H1 (cell line): ENCODE measurements at regions not wholly inside any gene's neighbourhood (a gene's known extent, or its start where the extent isn't known, plus 50 kb on each side); places are given as distances from the start of the nearest gene placed in this dataset.

Experiments
- CTCF ChIA-PET: fragments of 300-600 bp; sonication (Branson Sonifier 250); formaldehyde crosslinking; loops from one replicate; lab custom pipeline; 2021; ENCODE audit not compliant: partially characterized antibody; lab: Charles Lee
- POLR2A ChIA-PET: fragments of 300-600 bp; sonication (Branson Sonifier 250); formaldehyde crosslinking; loops from one replicate; lab custom pipeline; 2021; ENCODE audit warnings: inconsistent platforms; ENCODE audit not compliant: partially characterized antibody; lab: Charles Lee
- DNase-seq, 2 experiments: peaks; one replicate each; pipeline versions ENCODE4 v3.0.0 to v3.0.0-alpha.2; 2010 to 2022; ENCODE audit warnings: low spot score in 2 of 2, low read depth in 1 of 2, mixed read lengths in 1 of 2
- FAIRE-seq: peaks from 2 replicates; lab custom pipeline; 2011; peaks lifted over from hg19 to GRCh38; lab: Jason Lieb, UNC
- H2AFZ ChIP-seq: 2 replicates; pipeline ENCODE4 v1.8.1; 2012; ENCODE audit warnings: low read length, inconsistent platforms
- H2AK5ac ChIP-seq: 2 replicates; pipeline ENCODE4 v1.6.1; 2013; ENCODE audit warnings: low read depth, low read length
- H2BK120ac ChIP-seq: replicated peaks from 2 replicates; pipeline ENCODE3; 2013; ENCODE audit warnings: low read depth, low read length, inconsistent platforms
- H2BK12ac ChIP-seq: 2 replicates; pipeline ENCODE4 v1.6.1; 2013; ENCODE audit warnings: low read depth, low read length
- H2BK15ac ChIP-seq: 2 replicates; pipeline ENCODE4 v1.6.1; 2013; ENCODE audit warnings: low read length
- H2BK20ac ChIP-seq: 2 replicates; pipeline ENCODE4 v1.6.1; 2013; ENCODE audit warnings: low read length
- H2BK5ac ChIP-seq: 2 replicates; pipeline ENCODE4 v1.6.1; 2013; ENCODE audit warnings: low read depth, low read length
- H3K14ac ChIP-seq: 2 replicates; pipeline ENCODE4 v1.6.1; 2013; ENCODE audit warnings: inconsistent platforms; ENCODE audit not compliant: insufficient read length
- H3K18ac ChIP-seq: 2 replicates; pipeline ENCODE4 v1.6.1; 2013; ENCODE audit warnings: low read length; ENCODE audit errors: extremely low read depth
- H3K23ac ChIP-seq: 2 replicates; pipeline ENCODE4 v1.6.1; 2013; ENCODE audit warnings: inconsistent platforms; ENCODE audit not compliant: insufficient read length
- H3K23me2 ChIP-seq: 2 replicates; pipeline ENCODE4 v1.6.1; 2013; ENCODE audit warnings: low read depth, low read length
- H3K27ac ChIP-seq: 2 replicates; pipeline ENCODE4 v1.6.1; 2011; ENCODE audit warnings: low read depth, low read length, inconsistent platforms
- H3K27me3 ChIP-seq, 4 experiments: replicated peaks in 1 of 4; 1 replicate in 1 of 4; 2 replicates in 3 of 4; pipeline versions ENCODE4 v1.6.1 to v1.8.1; 2011 to 2013; ENCODE audit warnings: low read length in 3 of 4, mild to moderate bottlenecking in 3 of 4, inconsistent platforms in 2 of 4, mixed read lengths in 2 of 4, moderate library complexity in 1 of 4; ENCODE audit not compliant: control insufficient read depth in 3 of 4, insufficient read depth in 3 of 4; ENCODE audit errors: extremely low read depth in 1 of 4
- H3K36me3 ChIP-seq, 4 experiments: 2 replicates each; pipeline versions ENCODE4 v1.6.1 to v1.8.1; 2011 to 2013; ENCODE audit warnings: mild to moderate bottlenecking in 4 of 4, low read length in 3 of 4, moderate library complexity in 2 of 4, control low read depth in 1 of 4, inconsistent platforms in 1 of 4; ENCODE audit not compliant: insufficient read depth in 4 of 4, control insufficient read depth in 2 of 4
- H3K4ac ChIP-seq: replicated peaks from 2 replicates; pipeline ENCODE3; 2013; ENCODE audit warnings: low read length, low read depth, mixed read lengths, inconsistent platforms; ENCODE audit not compliant: insufficient read length
- H3K4me1 ChIP-seq, 4 experiments: replicated peaks in 1 of 4; 1 replicate in 1 of 4; 2 replicates in 3 of 4; pipeline versions ENCODE4 v1.6.1 to v1.8.1; 2011 to 2013; ENCODE audit warnings: low read length in 3 of 4, inconsistent platforms in 2 of 4, mixed read lengths in 1 of 4; ENCODE audit not compliant: insufficient read depth in 4 of 4, control insufficient read depth in 3 of 4
- H3K4me2 ChIP-seq, 2 experiments: 2 replicates each; pipeline versions ENCODE4 v1.6.1 to v1.8.1; 2011 to 2013; ENCODE audit warnings: low read depth in 2 of 2, low read length in 2 of 2, control low read depth in 1 of 2, inconsistent platforms in 1 of 2, mild to moderate bottlenecking in 1 of 2; ENCODE audit not compliant: insufficient read depth in 1 of 2
- H3K4me3 ChIP-seq, 4 experiments: fragments of 200-600, 300-600 bp in 1 of 4; sonication (generic), shearing (Covaris generic), sonication (Bioruptor Twin) in 1 of 4; 2 replicates each; pipeline versions ENCODE4 v1.5.1 to v1.8.1; 2011 to 2016; ENCODE audit warnings: low read length in 4 of 4, low read depth in 3 of 4, control low read depth in 2 of 4, inconsistent platforms in 2 of 4, mild to moderate bottlenecking in 2 of 4, mixed read lengths in 1 of 4, moderate library complexity in 1 of 4; ENCODE audit not compliant: insufficient read depth in 2 of 4; ENCODE audit errors: extremely low read depth in 1 of 4
- H3K56ac ChIP-seq: replicated peaks from 2 replicates; pipeline ENCODE3; 2013; ENCODE audit warnings: low read depth, mild to moderate bottlenecking, mixed read lengths, low read length, inconsistent platforms; ENCODE audit not compliant: insufficient read length
- H3K79me1 ChIP-seq: 2 replicates; pipeline ENCODE4 v1.6.1; 2013; ENCODE audit warnings: low read depth, low read length, control low read depth
- H3K79me2 ChIP-seq, 2 experiments: 2 replicates each; pipeline versions ENCODE4 v1.6.1 to v1.8.1; 2012 to 2013; ENCODE audit warnings: low read length in 2 of 2, mild to moderate bottlenecking in 2 of 2, inconsistent platforms in 1 of 2; ENCODE audit not compliant: insufficient read depth in 2 of 2, control insufficient read depth in 1 of 2
- H3K9ac ChIP-seq, 4 experiments: replicated peaks in 1 of 4; 1 replicate in 1 of 4; 2 replicates in 3 of 4; pipeline versions ENCODE4 v1.6.1 to v1.8.1; 2011 to 2013; ENCODE audit warnings: low read depth in 3 of 4, low read length in 3 of 4, control low read depth in 2 of 4, mild to moderate bottlenecking in 2 of 4, moderate library complexity in 2 of 4, inconsistent platforms in 1 of 4; ENCODE audit errors: extremely low read depth in 1 of 4
- H3K9me3 ChIP-seq, 2 experiments: 2 replicates each; pipeline versions ENCODE4 v1.6.1 to v1.8.1; 2012 to 2013; ENCODE audit warnings: mild to moderate bottlenecking in 2 of 2, moderate library complexity in 2 of 2, control low read depth in 1 of 2, inconsistent platforms in 1 of 2, low read depth in 1 of 2, low read length in 1 of 2, mixed read lengths in 1 of 2; ENCODE audit not compliant: insufficient read depth in 2 of 2
- H4K20me1 ChIP-seq, 2 experiments: replicated peaks in 1 of 2; 2 replicates each; pipeline versions ENCODE3 to v1.8.1; 2011 to 2013; ENCODE audit warnings: inconsistent platforms in 2 of 2, low read length in 2 of 2, mild to moderate bottlenecking in 1 of 2; ENCODE audit not compliant: insufficient read depth in 2 of 2, control insufficient read depth in 1 of 2
- H4K5ac ChIP-seq: 2 replicates; pipeline ENCODE4 v1.6.1; 2013; ENCODE audit warnings: low read length, low read depth, mixed read lengths, inconsistent platforms; ENCODE audit not compliant: insufficient read length
- H4K8ac ChIP-seq: 2 replicates; pipeline ENCODE4 v1.8.0; 2013; ENCODE audit warnings: mild to moderate bottlenecking, moderate library complexity, low read length, inconsistent platforms; ENCODE audit not compliant: insufficient read depth; ENCODE audit errors: extremely low read depth
- H4K91ac ChIP-seq: replicated peaks from 2 replicates; pipeline ENCODE3; 2013; ENCODE audit warnings: low read length, mixed read lengths, inconsistent platforms; ENCODE audit not compliant: insufficient read length
- RAD21 ChIP-seq, 2 experiments: IDR thresholded peaks in 1 of 2; conservative IDR thresholded peaks in 1 of 2; 2 replicates each; pipeline ENCODE4 v1.6.1; 2011; ENCODE audit warnings: low read depth in 2 of 2, low read length in 2 of 2, improper control_type of control experiment in 1 of 2, inconsistent platforms in 1 of 2, mild to moderate bottlenecking in 1 of 2, moderate library complexity in 1 of 2
- TBP ChIP-seq: IDR thresholded peaks from 2 replicates; pipeline ENCODE4 v1.6.1; 2011; ENCODE audit warnings: low read depth, low read length, improper control_type of control experiment
- WGBS, 2 experiments: shearing (Covaris generic) in 1 of 2; methylation state at CpG; one replicate each; pipeline versions ENCODE4 v1.1.6 to v1.1.7; 2013 to 2015; ENCODE audit warnings: low lambda C conversion rate in 2 of 2, mixed read lengths in 2 of 2, inconsistent platforms in 1 of 2, low coverage in 1 of 2, missing lambda C conversion rate in 1 of 2; ENCODE audit not compliant: insufficient replicate concordance in 2 of 2, insufficient coverage in 1 of 2, insufficient read length in 1 of 2; ENCODE audit errors: extremely low coverage in 1 of 2, missing lambda C conversion rate in 1 of 2; 5-methylcytosine and 5-hydroxymethylcytosine counted together
- TF ChIP-seq, protein P1 (sequence below), 3 experiments: IDR thresholded peaks; 1 replicate in 2 of 3; 2 replicates in 1 of 3; pipeline versions ENCODE4 v1.5.1 to v1.6.1; 2011; ENCODE audit warnings: low read length in 3 of 3, mild to moderate bottlenecking in 3 of 3, inconsistent platforms in 2 of 3, low read depth in 1 of 3, moderate library complexity in 1 of 3; ENCODE audit not compliant: insufficient read depth in 1 of 3; ENCODE audit errors: control extremely low read depth in 1 of 3

DNA sequence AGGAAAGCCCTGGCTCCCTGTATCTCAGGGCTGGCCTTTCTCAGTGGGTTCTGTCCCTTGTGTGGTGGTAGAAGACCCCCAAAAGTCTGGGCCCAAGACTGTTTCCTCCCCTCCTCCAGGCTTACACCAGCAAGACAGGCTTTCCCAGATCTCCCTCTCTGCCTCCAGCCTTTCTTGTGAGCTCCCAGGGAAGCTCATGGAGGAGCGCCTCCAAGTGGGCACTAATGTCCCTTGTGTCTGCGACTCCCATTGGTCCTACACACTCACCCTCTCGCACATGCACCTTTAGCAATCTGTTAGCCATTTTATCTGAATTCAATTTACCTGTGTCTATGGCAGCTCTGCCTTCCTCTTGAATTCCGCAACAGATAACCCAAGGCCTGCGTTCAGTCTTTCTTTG lies 251.1 kb upstream of the CAND1 start:
- FAIRE-seq (no peak), DNase-seq (peak; percentile 13 to 63)
- whole genome bisulfite sequencing, 2 experiments: 60% methylated on average over 5 of the region's 5 CpGs; no CpG with 5 or more reads in 1 of the 2 experiments
- Histone ChIP-seq H3K4me1 (peaks cover 0 to 9% (median 6%) of the 10 kb centered on the region in 4 experiments; a peak in 4 of 7 replicates), H2AFZ (no peak overlapping the region), H3K56ac (no peak overlapping the region), H3K9me3 (no peaks in the 10 kb centered on the region), H3K23me2 (no peaks in the 10 kb centered on the region), H3K14ac (no peak overlapping the region), H2BK120ac (no peak overlapping the region), H2BK5ac (no peak overlapping the region), H2BK20ac (no peak overlapping the region), H3K4ac (no peak overlapping the region), H2BK12ac (no peak overlapping the region), H4K20me1 (no peaks in the 10 kb centered on the region), H3K4me3 (no peak overlapping the region), H3K79me2 (no peaks in the 10 kb centered on the region), H3K4me2 (no peak overlapping the region), H3K23ac (no peak overlapping the region), H3K36me3 (no peaks in the 10 kb centered on the region), H2AK5ac (no peak overlapping the region), H3K27me3 (no peaks in the 10 kb centered on the region), H4K91ac (no peak overlapping the region), H4K5ac (no peak overlapping the region), H3K79me1 (no peaks in the 10 kb centered on the region), H3K18ac (no peak overlapping the region), H2BK15ac (no peak overlapping the region), H4K8ac (no peak overlapping the region), H3K27ac (no peak overlapping the region), H3K9ac (no peak overlapping the region)
- TF ChIP-seq TBP (no peak), RAD21 (IDR thresholded peaks at IDR 0.05 in 1 of 2, conservative IDR thresholded peaks at IDR 0.05 in 1 of 2; ENCODE audit: low read depth in 2 of 2, low read length in 2 of 2) (peak; percentile 69 to 76)
- TF ChIP-seq, protein P1, sequence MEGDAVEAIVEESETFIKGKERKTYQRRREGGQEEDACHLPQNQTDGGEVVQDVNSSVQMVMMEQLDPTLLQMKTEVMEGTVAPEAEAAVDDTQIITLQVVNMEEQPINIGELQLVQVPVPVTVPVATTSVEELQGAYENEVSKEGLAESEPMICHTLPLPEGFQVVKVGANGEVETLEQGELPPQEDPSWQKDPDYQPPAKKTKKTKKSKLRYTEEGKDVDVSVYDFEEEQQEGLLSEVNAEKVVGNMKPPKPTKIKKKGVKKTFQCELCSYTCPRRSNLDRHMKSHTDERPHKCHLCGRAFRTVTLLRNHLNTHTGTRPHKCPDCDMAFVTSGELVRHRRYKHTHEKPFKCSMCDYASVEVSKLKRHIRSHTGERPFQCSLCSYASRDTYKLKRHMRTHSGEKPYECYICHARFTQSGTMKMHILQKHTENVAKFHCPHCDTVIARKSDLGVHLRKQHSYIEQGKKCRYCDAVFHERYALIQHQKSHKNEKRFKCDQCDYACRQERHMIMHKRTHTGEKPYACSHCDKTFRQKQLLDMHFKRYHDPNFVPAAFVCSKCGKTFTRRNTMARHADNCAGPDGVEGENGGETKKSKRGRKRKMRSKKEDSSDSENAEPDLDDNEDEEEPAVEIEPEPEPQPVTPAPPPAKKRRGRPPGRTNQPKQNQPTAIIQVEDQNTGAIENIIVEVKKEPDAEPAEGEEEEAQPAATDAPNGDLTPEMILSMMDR (IDR thresholded peaks at IDR 0.05; ENCODE audit: control extremely low read depth in 1 of 3, insufficient read depth in 1 of 3, low read depth in 1 of 3, low read length in 3 of 3): peak; percentile 57 to 81 (median 72)
- ChIA-PET POLR2A (interaction anchor here (0.7 to 1.0 kb wide), 3 partner anchors 14 to 250 kb away, joined by 3 read pairs; no protein-coding TSS in a partner anchor), CTCF (interaction anchor here (0.6 to 3.7 kb wide), 30 partner anchors 9 to 329 kb away, joined by 3 to 23 read pairs (median 4); no protein-coding TSS in a partner anchor)
